Activated CD8-positive, alpha-beta memory T cell treated with anti-CD3 and anti-CD28 coated beads, Interleukin-2, amount 50 U/mL, for 24 hours (primary cell): ENCODE measurements at regions not wholly inside any gene's neighbourhood (a gene's known extent, or its start where the extent isn't known, plus 50 kb on each side); places are given as distances from the start of the nearest gene placed in this dataset.
"Not testable (repeated sequence)": the region's sequence is repeated elsewhere in the genome, so short reads cannot be mapped to it uniquely, and the experiment has no call there.

ENCODE experiments used
- DNase-seq: peaks from one replicate; pipeline ENCODE4 v3.0.0-alpha.2; 2020; ENCODE audit errors: extremely low read depth

DNA sequence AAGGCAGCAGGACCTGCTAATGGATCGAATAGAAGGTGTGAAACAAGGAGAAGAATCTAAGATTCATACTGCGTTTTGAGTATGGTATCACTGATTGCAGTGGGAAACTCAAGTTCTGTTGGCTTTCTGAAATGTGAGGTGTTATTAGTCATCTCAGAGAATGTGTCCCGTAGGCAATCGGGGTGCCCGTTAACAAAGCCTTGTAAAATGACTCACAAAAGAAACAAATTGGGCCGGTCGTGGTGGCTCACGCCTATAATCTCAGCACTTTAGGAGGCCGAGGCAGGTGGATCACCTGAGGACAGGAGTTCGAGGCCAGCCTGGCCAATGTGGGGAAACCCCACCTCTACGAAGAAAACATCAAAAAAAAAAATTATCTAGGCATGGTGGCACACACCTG lies 118.2 kb upstream of the C7orf33 start:
- no peak for DNase-seq

DNA sequence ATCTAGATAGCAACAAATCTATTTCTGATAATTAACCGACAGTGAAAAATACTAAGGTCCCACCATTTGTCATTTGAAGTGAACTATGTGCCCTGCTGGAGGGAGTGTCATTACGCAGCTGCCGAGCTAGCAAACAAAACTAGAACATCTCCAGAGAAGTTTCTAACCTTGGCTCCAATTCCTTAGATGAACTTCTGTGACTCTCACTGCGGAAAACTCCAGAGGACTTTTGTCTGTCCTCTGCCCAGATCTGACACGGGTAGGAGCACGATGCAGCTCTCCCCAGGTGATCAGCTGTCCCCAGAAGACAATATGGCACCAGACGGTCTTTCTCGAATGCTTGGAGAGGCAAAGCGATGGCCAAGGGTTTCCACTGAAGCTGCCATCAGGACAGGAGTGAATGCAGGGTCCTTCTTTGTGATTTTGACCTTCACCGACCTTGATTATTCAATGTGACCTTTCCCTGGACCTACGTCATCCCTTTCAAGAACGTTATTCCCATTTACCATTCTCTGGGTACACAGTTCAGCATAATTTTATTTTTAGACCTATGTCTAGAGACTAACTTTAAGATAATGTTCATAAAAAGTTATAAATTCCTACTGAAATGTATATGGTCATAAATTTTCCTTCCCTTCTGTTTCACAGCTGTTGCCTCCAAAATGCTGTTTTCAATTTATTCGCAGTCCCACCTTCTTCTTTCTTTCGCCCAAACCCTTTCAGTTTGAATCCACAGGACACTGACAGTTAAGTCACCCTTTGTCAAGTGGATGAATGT lies 116.7 kb upstream of the C7orf33 start:
- DNase-seq, result no peak

DNA sequence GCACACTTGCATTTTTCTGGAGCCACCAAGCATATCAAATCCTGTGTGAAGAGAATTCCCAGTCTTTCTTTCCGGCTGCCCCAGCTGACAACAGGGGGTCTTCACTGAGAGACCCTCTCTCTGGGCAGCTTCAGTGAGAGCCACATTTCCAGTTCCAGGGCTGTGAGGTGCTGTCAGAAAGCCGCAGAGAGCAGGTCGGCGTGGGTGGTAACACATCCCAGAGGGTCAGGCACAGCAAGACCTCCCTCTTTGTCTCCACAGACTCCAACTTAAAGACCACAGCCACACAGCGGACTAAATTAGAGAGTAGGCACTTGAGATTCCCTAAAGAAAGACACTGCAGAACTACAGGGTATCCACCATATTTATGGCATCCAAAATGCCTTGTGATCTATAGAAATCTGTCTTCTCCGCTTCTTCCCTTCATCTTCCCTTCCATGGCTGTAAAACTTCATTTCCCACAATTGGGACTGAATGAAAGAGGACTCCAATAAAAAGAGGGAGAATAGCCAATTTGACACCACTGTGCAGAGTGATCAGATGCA lies 116.0 kb upstream of the C7orf33 start:
- DNase-seq, result no peak

DNA sequence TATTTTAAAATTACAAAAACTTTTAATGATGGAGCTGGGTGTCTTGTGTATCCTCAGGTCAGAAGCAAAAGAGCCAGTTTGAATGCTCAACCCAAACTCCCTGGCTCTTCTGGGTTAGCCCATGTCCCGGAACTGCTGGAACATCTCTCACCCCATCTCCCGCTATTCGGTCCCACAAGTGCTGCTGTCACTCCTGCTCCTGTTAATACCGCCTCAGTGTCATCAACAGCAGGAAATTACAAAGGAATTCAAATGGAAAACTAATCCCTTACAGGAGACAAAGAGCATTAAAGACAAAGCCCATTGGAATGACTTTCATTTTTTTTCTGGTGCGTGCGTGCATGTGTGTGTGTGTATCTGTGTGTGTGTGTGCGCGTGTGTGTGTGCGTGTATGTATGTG lies 112.0 kb upstream of the C7orf33 start:
- no peak for DNase-seq

DNA sequence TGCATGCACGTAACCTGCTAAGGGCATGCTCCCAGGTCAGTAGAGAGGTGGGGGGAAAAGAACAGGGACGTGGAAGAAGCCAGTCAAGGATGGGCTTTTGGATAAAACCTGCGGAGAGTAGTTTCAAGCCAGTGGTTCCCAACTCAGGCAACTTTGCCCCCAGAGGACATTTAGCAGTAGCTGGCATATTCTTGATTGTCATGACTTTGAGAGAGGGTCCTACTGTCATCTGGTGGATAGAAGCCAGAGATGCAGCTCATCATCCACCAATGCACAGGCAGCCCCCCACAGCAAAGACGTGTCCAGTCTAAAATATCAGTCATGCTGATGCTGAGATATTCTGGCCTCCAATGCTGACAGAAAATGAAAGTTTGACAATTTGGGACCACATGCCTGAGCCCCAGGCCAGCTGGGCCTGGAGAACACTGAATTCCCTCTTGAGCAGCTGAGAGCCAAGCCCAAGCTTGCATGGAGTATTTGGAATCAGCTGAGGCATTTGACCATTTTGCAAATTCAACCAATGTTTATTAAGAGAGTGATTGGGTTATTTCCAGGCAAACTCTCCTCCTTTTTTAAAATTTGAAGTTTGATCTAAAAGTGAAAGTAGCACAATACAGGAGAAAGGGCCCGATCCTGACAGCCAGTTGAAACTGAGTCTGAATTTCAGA lies 110.0 kb upstream of the C7orf33 start:
- DNase-seq, result no peak

DNA sequence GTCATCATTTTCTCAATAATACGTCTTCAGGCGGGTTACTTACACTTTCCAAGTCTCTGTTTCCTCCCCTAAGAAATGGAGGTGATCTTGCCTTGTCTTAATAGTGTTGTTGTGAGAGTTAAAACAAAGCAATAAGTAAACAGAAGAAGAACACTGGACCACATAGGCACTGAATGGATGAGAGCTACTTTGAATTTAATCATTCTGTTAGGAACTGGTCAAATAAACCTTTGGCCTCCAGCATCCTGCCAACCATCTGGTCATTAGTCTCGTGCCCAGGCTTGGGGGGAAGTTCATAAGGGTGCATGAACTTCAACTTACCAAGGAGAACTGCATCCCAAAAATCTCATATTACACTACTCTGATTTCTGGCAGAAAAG lies 109.4 kb upstream of the C7orf33 start:
- no peak for DNase-seq

DNA sequence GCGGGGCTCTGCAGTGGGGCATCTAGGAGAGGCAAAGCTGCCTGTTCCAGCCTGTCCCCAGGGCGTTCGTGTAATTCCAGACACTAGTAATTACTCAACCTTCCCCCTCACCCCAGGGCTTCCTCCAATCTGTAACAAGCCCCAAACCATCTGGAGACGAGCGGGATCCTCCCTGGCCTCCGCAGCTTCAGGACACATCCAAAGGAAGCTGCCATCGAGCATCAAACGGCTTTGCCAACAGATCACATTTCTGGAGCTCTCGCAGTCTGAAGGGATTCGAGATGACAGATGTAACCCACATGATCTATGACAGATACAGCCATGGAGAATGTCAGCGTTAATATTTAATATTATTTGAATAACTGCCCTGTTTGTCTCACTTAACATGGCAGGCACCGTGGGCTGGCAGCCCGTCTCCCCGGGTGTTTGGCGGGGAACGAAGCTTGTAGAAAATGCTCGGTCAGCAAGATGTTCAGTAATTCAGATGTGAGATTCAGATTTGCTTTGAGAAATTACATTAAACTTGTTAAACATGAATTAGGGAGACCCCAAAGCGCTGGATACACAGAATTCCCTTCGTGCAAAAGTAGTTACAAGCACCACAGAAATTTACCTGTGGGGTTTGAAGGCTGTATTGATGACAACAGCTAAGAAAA lies 108.5 kb upstream of the C7orf33 start:
- DNase-seq, result no peak

DNA sequence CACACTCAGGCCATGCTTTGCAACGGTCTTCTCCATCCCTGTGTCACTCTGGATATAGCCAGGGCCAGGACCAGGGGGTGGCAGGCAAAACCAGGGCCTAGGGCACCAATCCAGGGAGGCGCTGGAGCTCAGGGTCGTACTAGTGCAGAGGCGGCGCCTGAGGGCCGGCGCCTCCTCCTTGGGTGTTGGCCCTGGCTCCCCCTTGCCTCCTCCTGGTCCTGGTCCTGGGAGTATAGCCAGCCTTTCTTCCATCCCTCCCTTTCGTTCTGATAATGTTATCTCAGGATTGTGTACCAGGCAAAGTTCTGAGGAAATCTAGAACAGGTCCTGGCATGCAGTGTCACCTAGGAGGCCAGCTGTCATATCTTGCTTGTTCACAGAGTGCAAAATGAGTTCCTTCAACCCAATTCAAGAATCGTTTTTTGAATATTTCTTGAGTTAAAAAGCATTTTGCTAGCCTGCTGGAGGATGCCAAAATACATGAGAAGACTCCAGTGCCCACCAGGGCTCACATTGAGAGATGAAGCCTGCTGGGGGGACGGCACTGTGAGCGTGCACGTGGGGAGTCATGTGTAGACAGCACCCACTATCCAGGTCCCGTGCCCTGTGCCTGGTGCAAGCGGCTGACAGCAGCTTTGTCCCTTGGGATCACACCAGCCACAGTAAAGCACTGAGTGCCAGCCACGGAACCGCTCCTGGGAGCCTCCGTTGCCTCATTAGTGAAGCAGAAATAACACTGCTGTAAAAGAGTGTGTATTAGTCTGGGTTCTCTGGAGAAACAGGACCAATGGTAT lies 106.9 kb upstream of the C7orf33 start:
- DNase-seq, result no peak

DNA sequence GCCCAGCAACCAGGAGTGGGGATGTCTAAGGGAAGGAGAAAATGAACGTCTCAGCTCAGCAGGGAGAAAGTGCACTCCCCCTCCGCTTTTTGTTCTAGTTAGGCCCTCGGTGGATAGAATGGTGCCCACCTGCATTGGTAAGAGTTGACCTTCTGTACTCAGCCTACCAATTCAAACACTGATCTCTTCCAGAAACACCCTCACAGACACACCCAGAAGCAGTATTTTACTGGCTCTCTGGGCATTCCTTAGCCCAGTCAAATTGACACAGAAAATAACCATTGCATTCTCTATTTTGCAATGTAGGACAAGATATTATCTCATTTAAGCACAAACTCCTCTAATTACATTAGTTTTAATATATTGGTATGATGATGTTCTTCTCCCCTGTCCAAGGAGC lies 106.1 kb upstream of the C7orf33 start:
- no peak for DNase-seq

DNA sequence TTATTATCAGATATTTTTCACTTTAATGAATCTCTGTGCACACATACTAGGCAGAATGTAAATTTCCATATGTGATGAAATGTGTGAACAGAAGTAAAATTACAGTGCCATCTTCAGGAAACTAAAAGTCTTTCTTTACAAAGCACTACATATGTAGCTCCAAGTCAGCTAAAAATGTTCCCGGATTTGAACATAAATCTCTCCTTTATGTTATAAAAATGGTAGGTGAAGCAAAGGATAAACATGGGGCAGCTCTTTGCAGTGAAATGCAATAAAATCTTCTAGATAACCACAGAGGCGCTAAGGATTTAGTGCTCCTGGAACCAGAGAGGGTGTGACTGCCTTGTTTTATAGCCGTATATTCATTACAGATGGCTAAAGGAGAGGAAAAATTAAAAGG lies 104.9 kb upstream of the C7orf33 start:
- no peak for DNase-seq

DNA sequence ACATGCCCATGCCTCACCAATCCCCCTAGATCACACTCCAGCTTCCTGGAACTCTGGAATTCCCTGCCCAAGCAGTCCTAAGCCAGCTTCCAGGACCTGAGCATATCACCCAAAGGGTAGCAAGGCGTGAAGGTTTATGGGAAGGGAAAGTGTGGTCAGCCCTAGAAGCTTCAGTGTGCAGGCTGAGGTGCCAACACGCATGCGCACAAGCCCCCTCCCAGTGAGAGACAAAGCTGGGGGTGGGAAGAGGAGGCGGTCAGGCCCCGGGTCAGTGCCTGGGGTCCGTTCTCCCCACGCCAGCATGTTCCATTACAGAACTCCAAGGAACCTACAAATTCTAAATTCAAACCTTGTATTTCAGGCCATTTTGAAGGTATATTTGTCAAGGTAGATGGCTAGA lies 103.6 kb upstream of the C7orf33 start:
- no peak for DNase-seq

DNA sequence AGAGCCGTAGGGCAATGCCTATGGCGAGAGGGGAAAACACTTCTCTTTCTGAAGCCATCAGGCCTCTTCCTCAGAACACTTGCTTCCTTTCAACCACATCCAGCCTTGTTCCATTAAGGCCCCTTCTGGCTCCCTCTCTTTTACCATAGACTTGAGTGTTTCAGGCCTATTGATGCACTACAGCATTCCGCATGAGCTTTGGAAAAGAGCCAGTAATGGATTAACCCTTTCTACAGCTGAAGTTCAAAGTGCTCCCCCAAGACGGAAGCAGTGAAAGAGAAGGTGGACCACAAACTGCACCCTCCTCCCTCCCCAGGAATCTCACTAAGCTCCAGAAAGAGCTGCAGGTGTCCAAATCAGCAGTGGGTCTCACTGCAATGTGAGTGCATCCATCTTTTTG lies 102.7 kb upstream of the C7orf33 start:
- DNase-seq, result no peak

DNA sequence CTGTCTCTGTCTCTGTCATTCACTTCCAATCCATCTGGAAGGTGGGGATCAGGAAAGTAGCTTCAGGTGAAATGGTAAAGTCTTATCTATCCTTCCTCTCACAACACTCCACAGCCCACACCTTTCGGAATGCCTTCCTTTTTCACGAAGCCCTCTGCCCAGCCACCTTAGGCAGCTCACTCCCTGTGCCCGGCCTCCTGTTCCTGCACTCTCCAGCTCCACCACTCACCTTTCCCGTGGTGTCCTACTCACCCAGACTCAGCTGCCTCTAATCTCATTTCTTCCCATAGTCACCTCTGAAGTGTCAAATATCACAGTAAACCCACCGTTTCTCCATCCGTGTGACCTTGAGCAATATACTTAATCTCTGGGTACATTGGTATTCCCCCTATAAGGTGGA lies 100.9 kb upstream of the C7orf33 start:
- no peak for DNase-seq

DNA sequence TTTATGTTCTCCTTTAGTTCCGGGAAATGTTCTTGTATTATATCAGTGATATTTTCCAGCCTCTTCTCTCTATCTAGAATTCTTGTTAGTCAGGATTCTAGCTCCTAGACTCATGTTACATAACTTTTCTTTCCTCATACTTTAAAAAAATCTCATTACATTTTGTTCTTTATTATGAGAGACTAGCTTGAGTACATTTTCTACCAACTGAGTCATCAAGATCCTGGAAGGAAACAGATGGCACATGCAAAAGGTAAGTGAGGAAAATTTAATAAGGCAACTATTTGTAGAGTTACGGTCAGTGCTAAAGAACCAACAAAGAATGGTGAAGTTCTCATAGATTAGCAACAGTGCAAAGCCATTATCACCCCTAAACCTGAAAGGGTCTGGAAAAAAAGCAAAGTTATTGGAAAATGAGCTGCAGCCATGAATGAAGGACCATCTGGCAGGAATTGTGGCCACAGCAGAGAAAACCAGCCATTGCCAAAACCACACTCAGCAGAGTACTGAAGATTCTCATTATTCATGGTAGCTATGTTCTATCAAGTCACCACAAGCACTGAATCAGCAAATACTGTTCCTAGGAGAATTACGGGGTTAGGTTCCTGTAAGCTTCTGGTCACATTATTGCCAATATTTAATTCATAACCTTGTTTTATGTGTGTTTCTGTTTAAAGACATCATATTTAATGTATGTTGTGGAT lies 98.3 kb upstream of the C7orf33 start:
- no peak for DNase-seq

DNA sequence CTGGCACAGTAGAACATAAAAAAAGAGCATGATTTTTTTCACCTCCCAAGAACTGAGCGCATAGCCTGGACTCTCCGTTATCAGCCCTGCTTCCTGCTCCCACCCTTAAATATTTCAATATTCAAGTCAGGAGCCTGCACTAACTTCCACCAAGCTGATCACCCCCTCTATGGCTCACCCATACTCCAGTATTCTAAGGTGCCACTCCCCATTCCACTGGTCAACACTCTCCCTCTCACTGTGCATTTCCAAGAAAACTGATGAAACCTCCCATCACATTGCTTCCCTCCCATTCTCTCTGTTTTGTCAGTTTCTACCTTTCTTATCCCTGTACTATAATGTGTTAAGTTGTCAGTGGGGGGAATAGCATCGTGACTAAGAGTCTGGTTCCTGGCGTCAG lies 95.0 kb upstream of the C7orf33 start:
- no peak for DNase-seq

DNA sequence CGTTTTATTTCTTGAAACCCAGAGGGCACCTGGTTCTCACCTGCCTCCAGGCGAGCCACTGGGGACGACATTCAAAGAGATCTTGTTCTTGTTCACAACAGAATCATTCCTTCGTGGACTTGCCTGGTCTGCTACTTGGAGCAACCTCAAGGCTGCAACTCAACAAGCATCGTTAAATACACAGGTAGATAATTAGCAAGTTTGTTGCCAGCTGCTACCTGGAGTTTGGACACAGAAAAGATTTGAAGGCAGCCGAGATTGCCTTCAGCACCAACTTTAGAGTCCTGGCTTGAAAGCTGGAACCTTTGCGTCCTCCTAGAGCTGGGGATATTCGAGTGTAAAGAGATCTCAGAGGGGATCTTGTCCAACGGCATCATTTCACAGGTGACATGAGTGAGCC lies 89.6 kb upstream of the C7orf33 start:
- no peak for DNase-seq

DNA sequence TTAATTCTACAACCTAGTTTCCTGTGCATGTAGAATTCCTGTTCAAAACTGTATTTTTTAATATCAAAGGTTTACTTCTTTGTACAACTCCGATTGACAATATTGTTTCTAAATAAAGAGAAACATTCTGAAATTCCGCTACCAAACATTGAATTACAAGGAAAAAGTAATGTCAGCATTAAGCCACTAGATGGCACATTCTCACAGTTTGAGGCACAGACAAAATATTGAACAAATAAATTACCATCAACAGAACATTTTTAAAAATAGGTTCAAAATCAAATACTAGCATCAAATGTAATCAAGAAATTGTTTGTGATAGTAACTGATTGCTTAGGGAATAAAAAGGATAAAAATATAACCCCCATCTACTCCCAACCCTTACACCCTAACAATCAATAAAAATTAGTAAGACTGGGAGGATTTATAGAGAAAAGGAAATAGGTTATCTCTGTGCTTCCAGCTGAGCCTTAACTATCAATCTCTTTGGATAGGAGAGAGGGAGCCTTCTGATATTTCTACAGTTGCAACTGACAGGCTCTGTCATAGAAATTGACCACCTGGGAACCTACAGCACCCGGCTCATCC lies 86.6 kb upstream of the C7orf33 start:
- no peak for DNase-seq

DNA sequence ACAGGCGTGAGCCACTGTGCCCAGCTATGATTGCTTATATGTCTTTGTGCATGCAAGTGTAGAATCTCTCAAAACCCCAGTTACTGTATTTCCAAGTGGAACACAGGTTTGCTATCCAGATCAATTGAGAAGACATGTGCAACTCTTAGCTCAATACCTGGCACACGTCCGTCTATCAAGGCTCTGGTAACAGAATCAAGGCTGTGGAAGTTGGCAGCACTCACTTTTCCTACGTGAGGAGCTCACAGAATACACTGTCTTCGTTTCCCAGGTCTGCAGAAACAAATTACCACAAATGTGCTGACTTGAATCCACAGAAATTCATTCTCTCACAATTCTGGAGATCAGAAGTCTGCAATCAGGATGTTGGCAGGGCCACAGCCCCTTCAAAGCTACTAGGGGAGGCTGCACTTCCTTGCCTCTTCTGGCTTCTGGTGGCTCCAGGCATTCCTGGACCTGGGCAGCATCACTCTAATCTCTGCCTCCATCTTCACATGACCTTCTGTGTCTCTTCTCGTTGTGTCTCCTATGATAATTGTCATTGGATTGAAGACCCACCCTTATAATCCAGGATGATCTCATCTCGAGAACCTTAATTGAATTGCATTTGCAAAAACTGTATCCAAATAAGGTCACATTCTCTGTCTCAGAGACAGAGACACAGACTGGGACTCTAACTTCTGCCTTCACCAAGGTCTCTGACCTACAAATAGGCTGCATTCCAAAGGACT lies 84.8 kb upstream of the C7orf33 start:
- no peak for DNase-seq

DNA sequence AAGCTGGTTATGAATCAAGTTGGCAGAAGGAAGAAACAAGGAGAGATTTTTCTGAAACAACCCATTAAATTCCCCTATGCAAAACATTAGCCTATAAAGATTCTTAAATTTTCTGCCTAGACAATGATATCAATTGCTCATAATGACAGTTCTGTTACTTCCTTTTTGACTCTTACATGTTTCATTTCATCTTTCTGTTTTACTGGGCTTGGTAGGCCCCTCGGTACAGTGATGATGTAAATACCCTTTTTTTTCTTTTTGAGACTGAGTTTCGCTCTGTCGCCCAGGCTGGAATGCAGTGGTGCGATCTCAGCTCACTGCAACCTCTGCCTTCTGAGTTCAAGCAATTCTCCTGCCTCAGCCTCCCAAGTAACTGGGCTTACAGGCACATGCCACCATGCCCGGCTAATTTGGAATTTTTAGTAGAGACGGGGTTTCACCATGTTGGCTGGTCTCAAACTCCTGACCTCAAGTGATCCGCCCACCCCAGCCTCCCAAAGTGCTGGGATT lies 83.4 kb upstream of the C7orf33 start:
- DNase-seq, result not testable (repeated sequence)

DNA sequence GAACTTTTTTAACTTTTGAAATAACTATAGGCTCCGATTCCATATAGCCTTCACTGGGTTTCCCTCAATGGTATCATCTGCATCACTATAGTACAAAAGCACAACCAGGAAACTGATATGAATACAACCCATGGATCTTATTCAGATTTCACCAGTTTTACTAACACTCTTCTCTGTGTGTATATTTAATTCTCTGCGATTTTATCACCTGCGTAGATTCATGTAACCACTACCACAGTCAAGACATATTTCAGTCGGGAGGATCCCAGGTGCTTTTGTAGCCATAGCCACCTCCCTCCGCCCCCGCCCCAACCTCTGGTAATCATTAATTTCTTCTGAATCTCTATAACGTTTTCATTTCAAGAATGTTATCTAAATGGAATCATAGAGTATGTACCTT lies 82.8 kb upstream of the C7orf33 start:
- no peak for DNase-seq
